GM23338 (cell line): ENCODE measurements at regions not wholly inside any gene's neighbourhood (a gene's known extent, or its start where the extent isn't known, plus 50 kb on each side); places are given as distances from the start of the nearest gene placed in this dataset.

Experiments used
- ATAC-seq: fragments of 200-7000 bp; cut with Tn5 transposase; 3 replicates; pipeline ENCODE4 v1.9.1; 2020
- DNase-seq: peaks from one replicate; pipeline ENCODE4 v3.0.0-alpha.2; 2015; ENCODE audit warnings: low spot score
- H2AFZ ChIP-seq: fragments of 200-600 bp; sonication (generic); 2 replicates; pipeline ENCODE4 v1.8.0; 2016; ENCODE audit warnings: antibody characterized with exemption, mild to moderate bottlenecking, moderate library complexity
- H3F3A ChIP-seq: fragments of 200-600 bp; sonication (generic); replicated peaks from 2 replicates; pipeline ENCODE4 v1.8.0; 2017; ENCODE audit warnings: antibody characterized with exemption, mixed run types, low read depth
- H3K27ac ChIP-seq: fragments of 200-600 bp; sonication (generic); 2 replicates; pipeline ENCODE4 v1.6.1; 2016; ENCODE audit warnings: low read depth
- H3K27me3 ChIP-seq: fragments of 200-600 bp; sonication (generic); 2 replicates; pipeline ENCODE4 v1.8.0; 2016; ENCODE audit warnings: mild to moderate bottlenecking, mixed run types, moderate library complexity; ENCODE audit not compliant: insufficient read depth
- H3K36me3 ChIP-seq: fragments of 200-600 bp; sonication (generic); 2 replicates; pipeline ENCODE4 v1.8.0; 2016; ENCODE audit warnings: mild to moderate bottlenecking; ENCODE audit not compliant: insufficient read depth
- H3K4me1 ChIP-seq: fragments of 200-600 bp; sonication (generic); 2 replicates; pipeline ENCODE4 v1.8.0; 2016; ENCODE audit warnings: mild to moderate bottlenecking, moderate library complexity; ENCODE audit not compliant: insufficient read depth
- H3K4me2 ChIP-seq: fragments of 200-600 bp; sonication (generic); 2 replicates; pipeline ENCODE4 v1.7.1; 2017; ENCODE audit warnings: mixed run types
- H3K4me3 ChIP-seq: fragments of 200-600 bp; sonication (generic); 2 replicates; pipeline ENCODE4 v1.6.1; 2016; ENCODE audit warnings: mixed run types
- H3K79me2 ChIP-seq: fragments of 200-600 bp; sonication (generic); replicated peaks from 2 replicates; pipeline ENCODE4 v1.8.0; 2017; ENCODE audit warnings: mild to moderate bottlenecking; ENCODE audit not compliant: insufficient read depth
- H3K9me2 ChIP-seq: fragments of 200-600 bp; sonication (generic); 2 replicates; pipeline ENCODE4 v1.8.0; 2017; ENCODE audit not compliant: insufficient read depth
- H4K20me1 ChIP-seq: fragments of 200-600 bp; sonication (generic); replicated peaks from 2 replicates; pipeline ENCODE4 v1.8.0; 2017; ENCODE audit warnings: mild to moderate bottlenecking; ENCODE audit not compliant: insufficient read depth
- H3K27ac Mint-ChIP-seq: 2 replicates; pipeline ENCODE4 v1.8.0; 2020; ENCODE audit warnings: inconsistent platforms, mild to moderate bottlenecking, moderate library complexity, mixed read lengths
- H3K27me3 Mint-ChIP-seq: 3 replicates; pipeline ENCODE4 v1.8.0; 2022; ENCODE audit warnings: low read depth, mild to moderate bottlenecking, moderate library complexity, mixed read lengths, inconsistent platforms; ENCODE audit not compliant: insufficient read depth, poor library complexity
- H3K36me3 Mint-ChIP-seq: 3 replicates; pipeline ENCODE4 v1.8.0; 2021; ENCODE audit warnings: low read depth, mild to moderate bottlenecking, inconsistent platforms, moderate library complexity, mixed read lengths
- H3K4me1 Mint-ChIP-seq: 3 replicates; pipeline ENCODE4 v1.8.0; 2020; ENCODE audit warnings: mild to moderate bottlenecking, inconsistent platforms, mixed read lengths
- H3K4me3 Mint-ChIP-seq: 3 replicates; pipeline ENCODE4 v1.8.0; 2021; ENCODE audit warnings: moderate library complexity, mild to moderate bottlenecking, inconsistent platforms, mixed read lengths
- H3K9me3 Mint-ChIP-seq: 3 replicates; pipeline ENCODE4 v1.8.0; 2020; ENCODE audit warnings: moderate library complexity, mild to moderate bottlenecking, inconsistent platforms, mixed read lengths
- CREB1 ChIP-seq: fragments of 250-450 bp; sonication (Bioruptor Pico); IDR thresholded peaks from 2 replicates; pipeline ENCODE4 v1.5.0; 2020; ENCODE audit warnings: low read depth, mild to moderate bottlenecking, moderate library complexity
- EZH2 ChIP-seq: fragments of 200-600 bp; sonication (generic); IDR thresholded peaks from one replicate; pipeline ENCODE4 v1.8.0; 2017; ENCODE audit warnings: antibody characterized with exemption, mild to moderate bottlenecking, low read depth; ENCODE audit not compliant: unreplicated experiment
- EZH2phosphoT487 ChIP-seq: fragments of 200-600 bp; sonication (generic); IDR thresholded peaks from one replicate; pipeline ENCODE4 v1.8.1; 2018; ENCODE audit warnings: antibody characterized with exemption; ENCODE audit not compliant: unreplicated experiment
- JUNB ChIP-seq: IDR thresholded peaks from one replicate; pipeline ENCODE4 v1.6.1; 2016; ENCODE audit warnings: antibody characterized with exemption; ENCODE audit not compliant: unreplicated experiment
- NANOG ChIP-seq: IDR thresholded peaks from 2 replicates; pipeline ENCODE4 v1.6.1; 2016; ENCODE audit warnings: antibody characterized with exemption, borderline replicate concordance
- POLR2AphosphoS5 ChIP-seq: IDR thresholded peaks from 2 replicates; pipeline ENCODE4 v1.6.1; 2016; ENCODE audit warnings: antibody characterized with exemption, low read depth
- STAT1 ChIP-seq: IDR thresholded peaks from one replicate; pipeline ENCODE4 v1.6.1; 2016; ENCODE audit warnings: antibody characterized with exemption; ENCODE audit not compliant: unreplicated experiment
- ZNF114 ChIP-seq: fragments of 250-450 bp; sonication (Bioruptor Pico); IDR thresholded peaks from 2 replicates; pipeline ENCODE4 v1.5.0; 2020; ENCODE audit warnings: mild to moderate bottlenecking, moderate library complexity
- TF ChIP-seq, protein P1 (sequence below): IDR thresholded peaks from one replicate; pipeline ENCODE4 v1.6.1; 2018; ENCODE audit warnings: antibody characterized with exemption; ENCODE audit not compliant: unreplicated experiment
- TF ChIP-seq, protein P2 (sequence below): fragments of 250-450 bp; sonication (Bioruptor Pico); IDR thresholded peaks from 2 replicates; pipeline ENCODE4 v1.5.0; 2020; ENCODE audit warnings: mild to moderate bottlenecking, moderate library complexity
- TF ChIP-seq, protein P3 (sequence below), 2 experiments: fragments of 200-600 bp in 1 of 2; sonication (generic) in 1 of 2; conservative IDR thresholded peaks; 2 replicates each; pipeline versions ENCODE4 v1.5.1 to v1.6.1; 2016 to 2017; ENCODE audit warnings: antibody characterized with exemption in 2 of 2, low read depth in 2 of 2, mild to moderate bottlenecking in 2 of 2, moderate library complexity in 1 of 2

DNA sequence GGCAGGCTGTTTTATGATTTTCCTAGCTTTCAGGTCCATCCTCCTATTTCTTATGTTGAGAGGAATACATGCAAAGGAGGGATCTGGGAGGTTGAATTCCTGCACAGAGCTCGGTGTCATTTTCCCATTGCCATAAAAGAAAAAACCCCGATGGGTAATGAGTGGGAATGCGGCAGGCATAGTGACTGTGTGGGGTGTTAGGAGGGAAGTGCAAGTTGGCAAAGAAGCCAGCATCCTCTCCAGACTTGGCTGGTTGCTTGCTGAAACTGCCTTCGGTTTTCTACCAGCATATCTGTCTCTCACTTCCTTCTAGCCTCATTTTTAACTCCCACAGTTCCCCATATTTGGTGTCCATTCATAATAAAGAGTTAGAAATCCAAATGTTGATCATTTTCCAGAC, 1046.1 kb downstream of the SLC6A15 start:
- H2AFZ ChIP-seq: peak overlapping the region; percentile 69
- no peak for ATAC-seq

More for the DNA sequence above, 1046.1 kb downstream of the SLC6A15 start:
- H3K4me3 Mint-ChIP-seq: no peak overlapping the region
- Histone ChIP-seq H3K27ac (no peak overlapping the region), H3F3A (no peaks in the 10 kb centered on the region), H3K79me2 (no peaks in the 10 kb centered on the region), H3K27me3 (no peaks in the 10 kb centered on the region), H3K36me3 (no peaks in the 10 kb centered on the region), H4K20me1 (no peaks in the 10 kb centered on the region), H3K4me2 (no peak overlapping the region), H3K4me1 (no peaks in the 10 kb centered on the region), H3K4me3 (no peak overlapping the region), H3K9me2 (no peaks in the 10 kb centered on the region)
- DNase-seq: no peak
- peaks cover 8% of the 10 kb centered on the region; the same call in 1 of the 3 replicates for H3K36me3 Mint-ChIP-seq
- TF ChIP-seq EZH2: no peak
- TF ChIP-seq ZNF114 (CRISPR knock-in tag): no peak
- no peak for TF ChIP-seq JUNB
- no peak for TF ChIP-seq EZH2phosphoT487
- TF ChIP-seq, protein P1, sequence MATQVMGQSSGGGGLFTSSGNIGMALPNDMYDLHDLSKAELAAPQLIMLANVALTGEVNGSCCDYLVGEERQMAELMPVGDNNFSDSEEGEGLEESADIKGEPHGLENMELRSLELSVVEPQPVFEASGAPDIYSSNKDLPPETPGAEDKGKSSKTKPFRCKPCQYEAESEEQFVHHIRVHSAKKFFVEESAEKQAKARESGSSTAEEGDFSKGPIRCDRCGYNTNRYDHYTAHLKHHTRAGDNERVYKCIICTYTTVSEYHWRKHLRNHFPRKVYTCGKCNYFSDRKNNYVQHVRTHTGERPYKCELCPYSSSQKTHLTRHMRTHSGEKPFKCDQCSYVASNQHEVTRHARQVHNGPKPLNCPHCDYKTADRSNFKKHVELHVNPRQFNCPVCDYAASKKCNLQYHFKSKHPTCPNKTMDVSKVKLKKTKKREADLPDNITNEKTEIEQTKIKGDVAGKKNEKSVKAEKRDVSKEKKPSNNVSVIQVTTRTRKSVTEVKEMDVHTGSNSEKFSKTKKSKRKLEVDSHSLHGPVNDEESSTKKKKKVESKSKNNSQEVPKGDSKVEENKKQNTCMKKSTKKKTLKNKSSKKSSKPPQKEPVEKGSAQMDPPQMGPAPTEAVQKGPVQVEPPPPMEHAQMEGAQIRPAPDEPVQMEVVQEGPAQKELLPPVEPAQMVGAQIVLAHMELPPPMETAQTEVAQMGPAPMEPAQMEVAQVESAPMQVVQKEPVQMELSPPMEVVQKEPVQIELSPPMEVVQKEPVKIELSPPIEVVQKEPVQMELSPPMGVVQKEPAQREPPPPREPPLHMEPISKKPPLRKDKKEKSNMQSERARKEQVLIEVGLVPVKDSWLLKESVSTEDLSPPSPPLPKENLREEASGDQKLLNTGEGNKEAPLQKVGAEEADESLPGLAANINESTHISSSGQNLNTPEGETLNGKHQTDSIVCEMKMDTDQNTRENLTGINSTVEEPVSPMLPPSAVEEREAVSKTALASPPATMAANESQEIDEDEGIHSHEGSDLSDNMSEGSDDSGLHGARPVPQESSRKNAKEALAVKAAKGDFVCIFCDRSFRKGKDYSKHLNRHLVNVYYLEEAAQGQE: no peak
- TF ChIP-seq STAT1: no peak
- TF ChIP-seq, protein P2, sequence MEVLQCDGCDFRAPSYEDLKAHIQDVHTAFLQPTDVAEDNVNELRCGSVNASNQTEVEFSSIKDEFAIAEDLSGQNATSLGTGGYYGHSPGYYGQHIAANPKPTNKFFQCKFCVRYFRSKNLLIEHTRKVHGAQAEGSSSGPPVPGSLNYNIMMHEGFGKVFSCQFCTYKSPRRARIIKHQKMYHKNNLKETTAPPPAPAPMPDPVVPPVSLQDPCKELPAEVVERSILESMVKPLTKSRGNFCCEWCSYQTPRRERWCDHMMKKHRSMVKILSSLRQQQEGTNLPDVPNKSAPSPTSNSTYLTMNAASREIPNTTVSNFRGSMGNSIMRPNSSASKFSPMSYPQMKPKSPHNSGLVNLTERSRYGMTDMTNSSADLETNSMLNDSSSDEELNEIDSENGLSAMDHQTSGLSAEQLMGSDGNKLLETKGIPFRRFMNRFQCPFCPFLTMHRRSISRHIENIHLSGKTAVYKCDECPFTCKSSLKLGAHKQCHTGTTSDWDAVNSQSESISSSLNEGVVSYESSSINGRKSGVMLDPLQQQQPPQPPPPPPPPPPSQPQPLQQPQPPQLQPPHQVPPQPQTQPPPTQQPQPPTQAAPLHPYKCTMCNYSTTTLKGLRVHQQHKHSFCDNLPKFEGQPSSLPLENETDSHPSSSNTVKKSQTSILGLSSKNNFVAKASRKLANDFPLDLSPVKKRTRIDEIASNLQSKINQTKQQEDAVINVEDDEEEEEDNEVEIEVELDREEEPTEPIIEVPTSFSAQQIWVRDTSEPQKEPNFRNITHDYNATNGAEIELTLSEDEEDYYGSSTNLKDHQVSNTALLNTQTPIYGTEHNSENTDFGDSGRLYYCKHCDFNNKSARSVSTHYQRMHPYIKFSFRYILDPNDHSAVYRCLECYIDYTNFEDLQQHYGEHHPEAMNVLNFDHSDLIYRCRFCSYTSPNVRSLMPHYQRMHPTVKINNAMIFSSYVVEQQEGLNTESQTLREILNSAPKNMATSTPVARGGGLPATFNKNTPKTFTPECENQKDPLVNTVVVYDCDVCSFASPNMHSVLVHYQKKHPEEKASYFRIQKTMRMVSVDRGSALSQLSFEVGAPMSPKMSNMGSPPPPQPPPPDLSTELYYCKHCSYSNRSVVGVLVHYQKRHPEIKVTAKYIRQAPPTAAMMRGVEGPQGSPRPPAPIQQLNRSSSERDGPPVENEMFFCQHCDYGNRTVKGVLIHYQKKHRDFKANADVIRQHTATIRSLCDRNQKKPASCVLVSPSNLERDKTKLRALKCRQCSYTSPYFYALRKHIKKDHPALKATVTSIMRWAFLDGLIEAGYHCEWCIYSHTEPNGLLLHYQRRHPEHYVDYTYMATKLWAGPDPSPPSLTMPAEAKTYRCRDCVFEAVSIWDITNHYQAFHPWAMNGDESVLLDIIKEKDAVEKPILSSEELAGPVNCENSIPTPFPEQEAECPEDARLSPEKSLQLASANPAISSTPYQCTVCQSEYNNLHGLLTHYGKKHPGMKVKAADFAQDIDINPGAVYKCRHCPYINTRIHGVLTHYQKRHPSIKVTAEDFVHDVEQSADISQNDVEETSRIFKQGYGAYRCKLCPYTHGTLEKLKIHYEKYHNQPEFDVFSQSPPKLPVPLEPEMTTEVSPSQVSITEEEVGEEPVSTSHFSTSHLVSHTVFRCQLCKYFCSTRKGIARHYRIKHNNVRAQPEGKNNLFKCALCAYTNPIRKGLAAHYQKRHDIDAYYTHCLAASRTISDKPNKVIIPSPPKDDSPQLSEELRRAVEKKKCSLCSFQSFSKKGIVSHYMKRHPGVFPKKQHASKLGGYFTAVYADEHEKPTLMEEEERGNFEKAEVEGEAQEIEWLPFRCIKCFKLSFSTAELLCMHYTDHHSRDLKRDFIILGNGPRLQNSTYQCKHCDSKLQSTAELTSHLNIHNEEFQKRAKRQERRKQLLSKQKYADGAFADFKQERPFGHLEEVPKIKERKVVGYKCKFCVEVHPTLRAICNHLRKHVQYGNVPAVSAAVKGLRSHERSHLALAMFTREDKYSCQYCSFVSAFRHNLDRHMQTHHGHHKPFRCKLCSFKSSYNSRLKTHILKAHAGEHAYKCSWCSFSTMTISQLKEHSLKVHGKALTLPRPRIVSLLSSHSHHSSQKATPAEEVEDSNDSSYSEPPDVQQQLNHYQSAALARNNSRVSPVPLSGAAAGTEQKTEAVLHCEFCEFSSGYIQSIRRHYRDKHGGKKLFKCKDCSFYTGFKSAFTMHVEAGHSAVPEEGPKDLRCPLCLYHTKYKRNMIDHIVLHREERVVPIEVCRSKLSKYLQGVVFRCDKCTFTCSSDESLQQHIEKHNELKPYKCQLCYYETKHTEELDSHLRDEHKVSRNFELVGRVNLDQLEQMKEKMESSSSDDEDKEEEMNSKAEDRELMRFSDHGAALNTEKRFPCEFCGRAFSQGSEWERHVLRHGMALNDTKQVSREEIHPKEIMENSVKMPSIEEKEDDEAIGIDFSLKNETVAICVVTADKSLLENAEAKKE (CRISPR knock-in tag): no peak
- TF ChIP-seq NANOG: no peak
- no peak for TF ChIP-seq CREB1 (CRISPR knock-in tag)
- TF ChIP-seq POLR2AphosphoS5: no peak
- TF ChIP-seq, protein P3, sequence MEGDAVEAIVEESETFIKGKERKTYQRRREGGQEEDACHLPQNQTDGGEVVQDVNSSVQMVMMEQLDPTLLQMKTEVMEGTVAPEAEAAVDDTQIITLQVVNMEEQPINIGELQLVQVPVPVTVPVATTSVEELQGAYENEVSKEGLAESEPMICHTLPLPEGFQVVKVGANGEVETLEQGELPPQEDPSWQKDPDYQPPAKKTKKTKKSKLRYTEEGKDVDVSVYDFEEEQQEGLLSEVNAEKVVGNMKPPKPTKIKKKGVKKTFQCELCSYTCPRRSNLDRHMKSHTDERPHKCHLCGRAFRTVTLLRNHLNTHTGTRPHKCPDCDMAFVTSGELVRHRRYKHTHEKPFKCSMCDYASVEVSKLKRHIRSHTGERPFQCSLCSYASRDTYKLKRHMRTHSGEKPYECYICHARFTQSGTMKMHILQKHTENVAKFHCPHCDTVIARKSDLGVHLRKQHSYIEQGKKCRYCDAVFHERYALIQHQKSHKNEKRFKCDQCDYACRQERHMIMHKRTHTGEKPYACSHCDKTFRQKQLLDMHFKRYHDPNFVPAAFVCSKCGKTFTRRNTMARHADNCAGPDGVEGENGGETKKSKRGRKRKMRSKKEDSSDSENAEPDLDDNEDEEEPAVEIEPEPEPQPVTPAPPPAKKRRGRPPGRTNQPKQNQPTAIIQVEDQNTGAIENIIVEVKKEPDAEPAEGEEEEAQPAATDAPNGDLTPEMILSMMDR (conservative IDR thresholded peaks at IDR 0.05; ENCODE audit: low read depth in 2 of 2): no peak
- no peak overlapping the region for H3K27ac Mint-ChIP-seq
- H3K27me3 Mint-ChIP-seq: no peaks in the 10 kb centered on the region
- no peaks in the 10 kb centered on the region for H3K4me1 Mint-ChIP-seq
- H3K9me3 Mint-ChIP-seq: peaks cover 11% of the 10 kb centered on the region
